ENCODE measurements at regions not wholly inside any gene's neighbourhood (a gene's known extent, or its start where the extent isn't known, plus 50 kb on each side); places are given as distances from the start of the nearest gene placed in this dataset.

GRCh38 chr7:136369225-136369624 lies 392.1 kb upstream of the MTPN start:
- Histone ChIP-seq H3K9me3 (ENCODE audit: insufficient read depth, low read depth, low read length) (no peaks in the 10 kb centered on the region), H3K4me1 (ENCODE audit: insufficient read depth, low read length) (no peaks in the 10 kb centered on the region), H3K36me3 (ENCODE audit: insufficient read depth, low read length) (no peaks in the 10 kb centered on the region), H3K27ac (ENCODE audit: low read depth, low read length) (no peak overlapping the region), H3K4me3 (ENCODE audit: low read length) (no peak overlapping the region), H3K27me3 (ENCODE audit: insufficient read depth, low read length) (no peaks in the 10 kb centered on the region), H3K9ac (ENCODE audit: low read depth, low read length) (no peak overlapping the region)
- WGBS: 89% methylated on average over 2 of the region's 2 CpGs

GRCh38 chr7:136359333-136359903 lies 382.3 kb upstream of the MTPN start:
- H3K27me3 ChIP-seq (ENCODE audit: insufficient read depth, low read length): no peaks in the 10 kb centered on the region
- H3K4me1 ChIP-seq (ENCODE audit: insufficient read depth, low read length): no peaks in the 10 kb centered on the region
- no peak overlapping the region for H3K4me3 ChIP-seq (ENCODE audit: low read length)
- H3K9me3 ChIP-seq (ENCODE audit: insufficient read depth, low read depth, low read length): no peaks in the 10 kb centered on the region
- WGBS: 93% methylated on average over 5 of the region's 5 CpGs
- no peak overlapping the region for H3K9ac ChIP-seq (ENCODE audit: low read depth, low read length)
- no peak overlapping the region for H3K27ac ChIP-seq (ENCODE audit: low read depth, low read length)
- H3K36me3 ChIP-seq (ENCODE audit: insufficient read depth, low read length): no peaks in the 10 kb centered on the region

- no peak overlapping the region for H3K4me3 ChIP-seq (ENCODE audit: low read length)
- no peaks in the 10 kb centered on the region for H3K4me1 ChIP-seq (ENCODE audit: insufficient read depth, low read length)
- no peaks in the 10 kb centered on the region for H3K27me3 ChIP-seq (ENCODE audit: insufficient read depth, low read length)
- H3K27ac ChIP-seq (ENCODE audit: low read depth, low read length): no peak overlapping the region
- no peak overlapping the region for H3K9ac ChIP-seq (ENCODE audit: low read depth, low read length)
- WGBS: 79% methylated on average over 2 of the region's 2 CpGs
- no peaks in the 10 kb centered on the region for H3K36me3 ChIP-seq (ENCODE audit: insufficient read depth, low read length)
- H3K9me3 ChIP-seq (ENCODE audit: insufficient read depth, low read depth, low read length): no peaks in the 10 kb centered on the region
Measured at GRCh38 chr7:136353287-136353686, 376.1 kb upstream of the MTPN start.

GRCh38 chr7:136348542-136349192 lies 371.5 kb upstream of the MTPN start:
- Histone ChIP-seq H3K4me1 (ENCODE audit: insufficient read depth, low read length) (no peaks in the 10 kb centered on the region), H3K4me3 (ENCODE audit: low read length) (no peak overlapping the region), H3K27me3 (ENCODE audit: insufficient read depth, low read length) (no peaks in the 10 kb centered on the region), H3K27ac (ENCODE audit: low read depth, low read length) (no peak overlapping the region), H3K9me3 (ENCODE audit: insufficient read depth, low read depth, low read length) (no peaks in the 10 kb centered on the region), H3K36me3 (ENCODE audit: insufficient read depth, low read length) (no peaks in the 10 kb centered on the region), H3K9ac (ENCODE audit: low read depth, low read length) (no peak overlapping the region)
- 94% methylated on average over 7 of the region's 7 CpGs for WGBS

DNA sequence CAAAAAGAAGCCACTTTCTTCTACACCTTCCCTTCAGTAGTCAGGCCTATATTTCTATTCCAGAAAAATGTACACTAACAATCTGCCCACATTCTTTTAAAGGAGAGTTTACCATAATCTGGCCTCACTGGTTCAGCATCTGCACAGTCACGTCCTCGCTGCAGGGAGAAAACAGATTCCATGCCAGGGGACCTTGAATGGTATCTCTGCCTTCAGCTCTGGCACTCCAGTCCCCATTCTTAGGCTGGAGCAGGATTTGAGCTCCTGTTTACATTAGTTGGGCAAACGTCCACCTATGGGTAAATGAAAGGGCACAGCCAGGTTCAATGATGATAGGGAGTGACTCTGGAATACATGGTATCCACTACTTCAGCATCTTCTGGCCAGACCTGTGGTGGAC lies 371.0 kb upstream of the MTPN start:
- Histone ChIP-seq H3K36me3 (ENCODE audit: insufficient read depth, low read length) (no peaks in the 10 kb centered on the region), H3K4me1 (ENCODE audit: insufficient read depth, low read length) (no peaks in the 10 kb centered on the region), H3K27me3 (ENCODE audit: insufficient read depth, low read length) (no peaks in the 10 kb centered on the region), H3K9ac (ENCODE audit: low read depth, low read length) (no peak overlapping the region), H3K4me3 (ENCODE audit: low read length) (no peak overlapping the region), H3K27ac (ENCODE audit: low read depth, low read length) (no peak overlapping the region), H3K9me3 (ENCODE audit: insufficient read depth, low read depth, low read length) (no peaks in the 10 kb centered on the region)
- 92% methylated on average over 3 of the region's 3 CpGs for WGBS

- Histone ChIP-seq H3K27ac (ENCODE audit: low read depth, low read length) (no peak overlapping the region), H3K9ac (ENCODE audit: low read depth, low read length) (no peak overlapping the region), H3K4me3 (ENCODE audit: low read length) (no peak overlapping the region), H3K36me3 (ENCODE audit: insufficient read depth, low read length) (no peaks in the 10 kb centered on the region), H3K4me1 (ENCODE audit: insufficient read depth, low read length) (no peaks in the 10 kb centered on the region), H3K9me3 (ENCODE audit: insufficient read depth, low read depth, low read length) (no peaks in the 10 kb centered on the region), H3K27me3 (ENCODE audit: insufficient read depth, low read length) (no peaks in the 10 kb centered on the region)
- 92% methylated on average over 1 of the region's 1 CpG for WGBS
Measured at GRCh38 chr7:136347488-136347887, 370.3 kb upstream of the MTPN start.

DNA sequence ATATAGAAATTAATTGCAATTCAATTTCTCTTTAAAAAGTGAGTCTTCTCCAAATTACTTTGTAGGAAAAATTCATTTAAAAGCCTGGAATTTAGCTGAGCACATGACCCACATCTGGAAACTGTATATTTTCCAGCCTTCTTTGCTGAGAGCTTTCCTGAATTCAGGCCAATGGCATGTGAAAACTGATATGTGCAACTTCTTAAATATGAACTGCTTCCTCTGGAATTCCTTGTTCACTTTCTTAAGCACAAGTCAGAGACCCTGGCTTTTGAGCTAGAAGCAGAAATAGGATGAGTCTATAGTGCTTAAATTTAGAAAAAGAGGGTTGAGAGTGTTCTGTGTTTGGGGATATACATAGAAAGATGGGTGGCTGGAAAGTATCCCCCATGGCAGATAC lies 365.1 kb upstream of the MTPN start:
- Histone ChIP-seq H3K9ac (ENCODE audit: low read depth, low read length) (no peak overlapping the region), H3K9me3 (ENCODE audit: insufficient read depth, low read depth, low read length) (no peaks in the 10 kb centered on the region), H3K27ac (ENCODE audit: low read depth, low read length) (no peak overlapping the region), H3K4me3 (ENCODE audit: low read length) (no peak overlapping the region), H3K4me1 (ENCODE audit: insufficient read depth, low read length) (no peaks in the 10 kb centered on the region), H3K36me3 (ENCODE audit: insufficient read depth, low read length) (no peaks in the 10 kb centered on the region), H3K27me3 (ENCODE audit: insufficient read depth, low read length) (no peaks in the 10 kb centered on the region)

DNA sequence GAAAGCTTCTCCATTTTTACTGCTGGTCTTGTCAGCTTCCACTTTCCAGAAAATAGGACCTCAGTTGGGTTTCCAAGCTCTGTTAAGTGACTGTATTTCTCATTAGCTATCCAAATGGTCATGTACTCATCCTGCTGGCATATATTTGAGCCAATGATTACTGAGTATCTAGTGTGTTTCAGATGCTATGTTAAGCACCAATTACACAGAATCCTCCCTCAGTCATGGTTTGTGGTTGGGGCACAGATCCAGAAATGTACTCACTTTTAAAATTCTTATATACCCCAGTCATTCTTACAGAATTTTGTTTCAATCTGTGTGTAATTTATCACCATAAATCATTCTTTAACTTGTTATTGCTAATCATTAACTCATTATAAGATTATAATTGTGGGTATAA lies 362.3 kb upstream of the MTPN start:
- Histone ChIP-seq H3K9me3 (ENCODE audit: insufficient read depth, low read depth, low read length) (no peaks in the 10 kb centered on the region), H3K4me3 (ENCODE audit: low read length) (no peak overlapping the region), H3K27ac (ENCODE audit: low read depth, low read length) (no peak overlapping the region), H3K36me3 (ENCODE audit: insufficient read depth, low read length) (no peaks in the 10 kb centered on the region), H3K4me1 (ENCODE audit: insufficient read depth, low read length) (no peaks in the 10 kb centered on the region), H3K9ac (ENCODE audit: low read depth, low read length) (no peak overlapping the region), H3K27me3 (ENCODE audit: insufficient read depth, low read length) (no peaks in the 10 kb centered on the region)

DNA sequence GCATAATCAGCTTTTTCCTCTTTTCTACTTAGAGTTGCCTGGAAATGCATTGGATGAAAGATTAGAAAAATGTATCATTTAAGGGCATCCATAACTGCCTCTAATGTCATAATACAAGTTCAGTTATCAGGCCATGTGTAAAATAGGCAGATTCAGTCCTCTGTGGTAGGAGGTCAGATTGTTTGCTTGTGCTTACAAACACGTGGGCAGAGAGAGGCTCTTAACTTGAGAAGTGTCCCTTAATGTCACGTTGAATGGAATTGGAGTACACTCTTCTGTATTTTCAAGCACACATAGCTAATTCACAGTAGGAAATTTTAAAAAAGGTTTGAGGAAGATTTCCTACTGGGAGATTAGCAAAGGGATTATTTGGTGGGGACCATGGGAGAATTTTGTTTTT lies 359.8 kb upstream of the MTPN start:
- Histone ChIP-seq H3K27ac (ENCODE audit: low read depth, low read length) (no peak overlapping the region), H3K9ac (ENCODE audit: low read depth, low read length) (no peak overlapping the region), H3K4me3 (ENCODE audit: low read length) (no peak overlapping the region), H3K36me3 (ENCODE audit: insufficient read depth, low read length) (no peaks in the 10 kb centered on the region), H3K27me3 (ENCODE audit: insufficient read depth, low read length) (no peaks in the 10 kb centered on the region), H3K9me3 (ENCODE audit: insufficient read depth, low read depth, low read length) (no peaks in the 10 kb centered on the region), H3K4me1 (ENCODE audit: insufficient read depth, low read length) (no peaks in the 10 kb centered on the region)
- WGBS: 67% methylated on average over 1 of the region's 2 CpGs

- Histone ChIP-seq H3K27ac (ENCODE audit: low read depth, low read length) (no peak overlapping the region), H3K27me3 (ENCODE audit: insufficient read depth, low read length) (no peaks in the 10 kb centered on the region), H3K4me3 (ENCODE audit: low read length) (no peak overlapping the region), H3K9me3 (ENCODE audit: insufficient read depth, low read depth, low read length) (no peaks in the 10 kb centered on the region), H3K9ac (ENCODE audit: low read depth, low read length) (no peak overlapping the region), H3K36me3 (ENCODE audit: insufficient read depth, low read length) (no peaks in the 10 kb centered on the region), H3K4me1 (ENCODE audit: insufficient read depth, low read length) (no peaks in the 10 kb centered on the region)
- 91% methylated on average over 2 of the region's 2 CpGs for WGBS
Measured at GRCh38 chr7:136333636-136334035, 356.5 kb upstream of the MTPN start.

DNA sequence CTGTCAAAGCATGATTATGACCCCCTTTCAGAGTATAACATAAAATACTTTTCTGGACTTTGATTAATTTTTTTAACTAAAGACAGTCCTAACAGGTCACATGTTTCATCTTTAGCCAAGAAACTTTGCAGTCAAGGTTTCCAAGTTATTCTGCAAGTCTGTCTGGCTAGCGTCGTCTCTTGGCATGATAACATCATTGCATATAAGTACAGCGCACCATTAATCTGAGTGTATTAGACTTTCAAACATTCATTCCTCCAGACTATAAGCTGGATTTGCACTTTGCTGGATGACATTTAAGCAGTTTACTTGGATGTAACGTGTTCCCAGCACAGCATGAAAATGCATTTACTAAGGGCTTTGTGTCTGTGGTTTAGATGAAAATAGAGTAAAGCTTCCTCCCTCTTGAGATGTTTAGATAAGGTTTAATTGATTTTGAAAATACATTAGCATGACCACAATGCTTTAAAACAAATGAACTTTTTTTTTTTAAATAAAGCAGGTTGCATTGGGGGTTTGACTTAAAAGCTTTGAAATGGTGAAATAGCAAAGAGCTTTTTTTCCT lies 349.0 kb upstream of the MTPN start:
- Histone ChIP-seq H3K9ac (ENCODE audit: low read depth, low read length) (no peak overlapping the region), H3K4me3 (ENCODE audit: low read length) (no peak overlapping the region), H3K27me3 (ENCODE audit: insufficient read depth, low read length) (no peaks in the 10 kb centered on the region), H3K9me3 (ENCODE audit: insufficient read depth, low read depth, low read length) (no peaks in the 10 kb centered on the region), H3K4me1 (ENCODE audit: insufficient read depth, low read length) (no peaks in the 10 kb centered on the region; the same call in 1 of the 2 replicates), H3K36me3 (ENCODE audit: insufficient read depth, low read length) (no peaks in the 10 kb centered on the region), H3K27ac (ENCODE audit: low read depth, low read length) (no peak overlapping the region)
- WGBS: 92% methylated on average over 4 of the region's 4 CpGs

DNA sequence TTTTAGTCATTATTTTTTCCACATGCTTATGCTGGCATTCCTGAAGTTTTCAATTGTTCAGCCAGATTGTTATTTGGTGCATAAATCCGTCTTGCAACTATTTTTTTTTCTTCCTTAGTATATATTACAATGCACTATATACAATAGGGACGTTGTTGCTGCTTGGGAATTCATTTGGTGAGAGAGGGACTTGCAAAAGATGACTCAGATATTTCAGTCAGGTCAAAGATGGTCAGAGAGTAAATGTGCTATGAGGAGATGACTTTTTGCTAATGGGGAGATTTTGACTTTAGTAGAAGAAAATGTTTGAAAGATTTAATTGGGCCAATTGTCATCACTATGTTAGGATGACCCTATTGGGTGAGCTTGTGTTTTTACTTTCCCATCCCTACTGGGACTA lies 348.4 kb upstream of the MTPN start:
- H3K36me3 ChIP-seq (ENCODE audit: insufficient read depth, low read length): no peaks in the 10 kb centered on the region
- no peaks in the 10 kb centered on the region for H3K27me3 ChIP-seq (ENCODE audit: insufficient read depth, low read length)
- no peaks in the 10 kb centered on the region; the same call in 1 of the 2 replicates for H3K4me1 ChIP-seq (ENCODE audit: insufficient read depth, low read length)
- no peak overlapping the region for H3K9ac ChIP-seq (ENCODE audit: low read depth, low read length)
- 90% methylated on average over 1 of the region's 2 CpGs for WGBS
- no peaks in the 10 kb centered on the region for H3K9me3 ChIP-seq (ENCODE audit: insufficient read depth, low read depth, low read length)
- H3K27ac ChIP-seq (ENCODE audit: low read depth, low read length): no peak overlapping the region
- no peak overlapping the region for H3K4me3 ChIP-seq (ENCODE audit: low read length)

Data from HUES64 (cell line).